IMR-90 (cell line): ENCODE measurements at regions not wholly inside any gene's neighbourhood (a gene's known extent, or its start where the extent isn't known, plus 50 kb on each side); places are given as distances from the start of the nearest gene placed in this dataset.

ENCODE experiments used
- ATAC-seq: fragments of 200-7000 bp; cut with Tn5 transposase; 2 replicates; pipeline ENCODE4 v1.9.1; 2020; ENCODE audit warnings: low read depth, mild to moderate bottlenecking, moderate library complexity
- BruUV-seq: library from RNA; stranded (reverse); fragments of 400-500 nt; replicated peaks from 2 replicates; lab custom pipeline; 2021; lab: Mats Ljungman, UMichigan
- CTCF ChIA-PET: fragments of 300-600 bp; formaldehyde crosslinking; extraction: SDS; loops from one replicate; lab custom pipeline; 2021; ENCODE audit warnings: antibody characterized with exemption; lab: Yijun Ruan, JAX
- POLR2A ChIA-PET: fragments of 300-600 bp; sonication (Branson Sonifier 250); formaldehyde crosslinking; loops from one replicate; lab custom pipeline; 2022; ENCODE audit warnings: antibody characterized with exemption; ENCODE audit not compliant: unreplicated experiment; lab: Charles Lee
- DNase-seq: peaks from one replicate; pipeline ENCODE4 v3.0.0; 2013
- H2AFZ ChIP-seq: replicated peaks from 2 replicates; pipeline ENCODE3; 2013; ENCODE audit warnings: low read length, mild to moderate bottlenecking; ENCODE audit not compliant: poor library complexity
- H2AK5ac ChIP-seq: 2 replicates; pipeline ENCODE4 v1.6.1; 2013; ENCODE audit warnings: low read depth, low read length, inconsistent platforms
- H2AK9ac ChIP-seq: replicated peaks from 2 replicates; pipeline ENCODE3; 2013; ENCODE audit warnings: mild to moderate bottlenecking, low read depth, low read length, moderate library complexity; ENCODE audit not compliant: poor library complexity
- H2BK120ac ChIP-seq: 2 replicates; pipeline ENCODE4 v1.6.1; 2013; ENCODE audit warnings: low read depth, low read length, inconsistent platforms
- H2BK15ac ChIP-seq: 3 replicates; pipeline ENCODE4 v1.6.1; 2013; ENCODE audit warnings: low read depth, low read length, inconsistent platforms
- H2BK20ac ChIP-seq: 2 replicates; pipeline ENCODE4 v1.6.1; 2013; ENCODE audit warnings: low read depth, mild to moderate bottlenecking, inconsistent platforms, low read length, moderate library complexity
- H2BK5ac ChIP-seq: 2 replicates; pipeline ENCODE4 v1.6.1; 2013; ENCODE audit warnings: mild to moderate bottlenecking, low read depth, low read length, inconsistent platforms; ENCODE audit not compliant: poor library complexity, severe bottlenecking
- H3K14ac ChIP-seq: replicated peaks from 2 replicates; pipeline ENCODE4 v1.6.1; 2013; ENCODE audit warnings: low read depth, low read length, inconsistent platforms
- H3K18ac ChIP-seq: 2 replicates; pipeline ENCODE4 v1.6.1; 2013; ENCODE audit warnings: low read depth, low read length, control low read depth
- H3K23ac ChIP-seq: 2 replicates; pipeline ENCODE4 v1.6.1; 2013; ENCODE audit warnings: low read depth, low read length, inconsistent platforms
- H3K27ac ChIP-seq: 2 replicates; pipeline ENCODE4 v1.5.1; 2013; ENCODE audit warnings: mild to moderate bottlenecking, control low read depth, low read length; ENCODE audit not compliant: insufficient read depth
- H3K27me3 ChIP-seq: 2 replicates; pipeline ENCODE4 v1.6.1; 2013; ENCODE audit warnings: low read length; ENCODE audit not compliant: control insufficient read depth, insufficient read depth
- H3K36me3 ChIP-seq: 2 replicates; pipeline ENCODE4 v1.6.1; 2013; ENCODE audit warnings: low read length, mixed read lengths; ENCODE audit not compliant: control insufficient read depth, insufficient read depth
- H3K4ac ChIP-seq: 2 replicates; pipeline ENCODE4 v1.6.1; 2013; ENCODE audit warnings: low read depth, low read length, inconsistent platforms
- H3K4me1 ChIP-seq: 2 replicates; pipeline ENCODE4 v1.6.1; 2013; ENCODE audit warnings: low read length, mixed read lengths; ENCODE audit not compliant: control insufficient read depth, insufficient read depth
- H3K4me2 ChIP-seq: 2 replicates; pipeline ENCODE4 v1.6.1; 2013; ENCODE audit warnings: low read depth, mild to moderate bottlenecking, control low read depth, low read length, moderate library complexity
- H3K4me3 ChIP-seq: 2 replicates; pipeline ENCODE4 v1.5.1; 2013; ENCODE audit warnings: low read depth, mild to moderate bottlenecking, control low read depth, low read length, moderate library complexity; ENCODE audit not compliant: insufficient read depth
- H3K56ac ChIP-seq: 2 replicates; pipeline ENCODE4 v1.6.1; 2013; ENCODE audit warnings: low read length, inconsistent platforms; ENCODE audit not compliant: insufficient read depth; ENCODE audit errors: extremely low read depth
- H3K79me1 ChIP-seq, 2 experiments: 2 replicates each; pipeline ENCODE4 v1.6.1; 2013; ENCODE audit warnings: low read length in 2 of 2, inconsistent platforms in 1 of 2, low read depth in 1 of 2
- H3K9ac ChIP-seq: 2 replicates; pipeline ENCODE4 v1.6.1; 2013; ENCODE audit warnings: low read depth, low read length, control low read depth
- H3K9me1 ChIP-seq: 2 replicates; pipeline ENCODE4 v1.6.1; 2013; ENCODE audit warnings: low read length, inconsistent platforms; ENCODE audit not compliant: insufficient read depth
- H3K9me3 ChIP-seq: 2 replicates; pipeline ENCODE4 v1.6.1; 2013; ENCODE audit warnings: low read length; ENCODE audit not compliant: control insufficient read depth, insufficient read depth
- H4K20me1 ChIP-seq: 2 replicates; pipeline ENCODE4 v1.6.1; 2013; ENCODE audit warnings: low read length, inconsistent platforms; ENCODE audit not compliant: insufficient read depth
- H4K5ac ChIP-seq: 2 replicates; pipeline ENCODE4 v1.6.1; 2013; ENCODE audit warnings: mild to moderate bottlenecking, low read depth, low read length, control low read depth
- H4K8ac ChIP-seq, 2 experiments: 2 replicates each; pipeline ENCODE4 v1.6.1; 2013; ENCODE audit warnings: low read depth in 2 of 2, low read length in 2 of 2, control low read depth in 1 of 2, inconsistent platforms in 1 of 2
- H4K91ac ChIP-seq: 2 replicates; pipeline ENCODE4 v1.6.1; 2013; ENCODE audit warnings: low read depth, low read length, inconsistent platforms; ENCODE audit not compliant: insufficient read depth
- BHLHE40 ChIP-seq: fragments of 150-350 bp; IDR thresholded peaks from 2 replicates; pipeline ENCODE4 v1.6.1; 2016; ENCODE audit warnings: mild to moderate bottlenecking, low read depth, low read length
- CEBPB ChIP-seq: IDR thresholded peaks from 2 replicates; pipeline ENCODE4 v1.6.1; 2012; ENCODE audit warnings: low read depth, low read length, improper control_type of control experiment
- CHD1 ChIP-seq: IDR thresholded peaks from 2 replicates; pipeline ENCODE4 v1.6.1; 2012; ENCODE audit warnings: low read depth, low read length, improper control_type of control experiment
- FOS ChIP-seq: fragments of 150-350 bp; IDR thresholded peaks from 2 replicates; pipeline ENCODE4 v1.6.1; 2016; ENCODE audit warnings: low read depth, low read length
- MAZ ChIP-seq: IDR thresholded peaks from 2 replicates; pipeline ENCODE4 v1.6.1; 2012; ENCODE audit warnings: low read depth, mild to moderate bottlenecking, low read length, improper control_type of control experiment, moderate library complexity, borderline replicate concordance
- MXI1 ChIP-seq: IDR thresholded peaks from 2 replicates; pipeline ENCODE4 v1.6.1; 2012; ENCODE audit warnings: low read depth, mild to moderate bottlenecking, low read length, moderate library complexity, borderline replicate concordance
- NFE2L2 ChIP-seq: fragments of 150-350 bp; IDR thresholded peaks from 2 replicates; pipeline ENCODE4 v1.6.1; 2016; ENCODE audit warnings: low read depth, mild to moderate bottlenecking, low read length
- RAD21 ChIP-seq: IDR thresholded peaks from 2 replicates; pipeline ENCODE4 v1.6.1; 2012; ENCODE audit warnings: low read length, improper control_type of control experiment
- SMC3 ChIP-seq: fragments of 150-350 bp; IDR thresholded peaks from 2 replicates; pipeline ENCODE4 v1.6.1; 2016; ENCODE audit warnings: low read depth, mild to moderate bottlenecking, antibody characterized with exemption, low read length, moderate library complexity
- WGBS, 2 experiments: methylation state at CpG; one replicate each; pipeline versions ENCODE4 v1.1.5 to v1.1.7; 2013; ENCODE audit warnings: missing lambda C conversion rate in 2 of 2; ENCODE audit not compliant: insufficient read length in 1 of 2; ENCODE audit errors: extremely low coverage in 2 of 2; 5-methylcytosine and 5-hydroxymethylcytosine counted together
- dilution Hi-C: fragments of 300-500 bp; cut with HindIII; formaldehyde crosslinking; loops from one replicate; pipeline ENCODE4 v1.14.3; 2018; ENCODE audit warnings: low sequenced_read_pairs; ENCODE audit not compliant: unreplicated experiment
- in situ Hi-C: fragments of 300-500 bp; cut with MboI; formaldehyde crosslinking; loops from 3 replicates; pipeline ENCODE4 v1.14.3; 2019; ENCODE audit warnings: low sequenced_read_pairs, inconsistent platforms, mixed read lengths
- intact Hi-C: fragments of 100-400 bp; cut with micrococcal nuclease; formaldehyde crosslinking; loops from 2 replicates; pipeline ENCODE4 v1.10.0; 2022
- TF ChIP-seq, protein P1 (sequence below): conservative IDR thresholded peaks from 2 replicates; pipeline ENCODE4 v1.5.1; 2012; ENCODE audit warnings: mild to moderate bottlenecking, low read depth, low read length, improper control_type of control experiment
- TF ChIP-seq, protein P2 (sequence below): fragments of 150-350 bp; IDR thresholded peaks from 2 replicates; pipeline ENCODE4 v1.6.1; 2016; ENCODE audit warnings: low read depth, mild to moderate bottlenecking, low read length, moderate library complexity, borderline replicate concordance

DNA sequence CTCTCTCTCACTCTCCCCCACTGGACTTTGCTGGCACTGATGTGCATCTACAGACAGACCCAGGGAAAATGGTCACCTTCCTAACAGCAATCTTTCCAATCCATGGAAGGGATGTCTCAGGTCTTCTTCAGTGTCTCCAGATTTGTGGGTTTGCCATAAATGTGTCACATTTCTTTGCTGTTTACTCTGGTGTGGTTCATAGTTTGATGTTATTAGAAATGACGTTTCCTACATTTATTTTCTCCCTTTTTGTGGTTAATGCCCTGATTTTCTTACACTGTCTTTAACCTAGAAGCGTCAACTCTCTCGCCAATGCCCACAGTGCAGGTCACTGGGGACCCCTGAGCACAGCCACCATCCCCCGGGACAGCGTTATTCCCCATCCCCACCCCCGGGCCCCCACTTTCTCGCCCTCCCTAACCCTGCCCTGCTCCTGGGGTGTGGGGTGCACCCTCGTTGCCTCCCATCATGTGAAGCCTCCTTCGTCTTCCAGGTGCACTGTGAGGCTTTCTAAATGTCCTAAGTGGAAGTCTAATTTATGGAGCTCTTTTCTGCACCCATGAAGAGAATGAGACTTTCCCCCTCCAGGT is 86.5 kb downstream of the YTHDF1 start:
- H3K4me3 ChIP-seq = no peak overlapping the region
- in situ Hi-C loops = no loop called here
- no peak overlapping the region for H2BK5ac ChIP-seq
- no peak overlapping the region for H4K5ac ChIP-seq
- no peaks in the 10 kb centered on the region for H3K4me1 ChIP-seq
- DNase-seq (no peak), ATAC-seq (no peak)
- no peak overlapping the region for H3K14ac ChIP-seq
- no peak overlapping the region for H4K91ac ChIP-seq
- H3K36me3 ChIP-seq = no peaks in the 10 kb centered on the region
- TF ChIP-seq, protein P1, sequence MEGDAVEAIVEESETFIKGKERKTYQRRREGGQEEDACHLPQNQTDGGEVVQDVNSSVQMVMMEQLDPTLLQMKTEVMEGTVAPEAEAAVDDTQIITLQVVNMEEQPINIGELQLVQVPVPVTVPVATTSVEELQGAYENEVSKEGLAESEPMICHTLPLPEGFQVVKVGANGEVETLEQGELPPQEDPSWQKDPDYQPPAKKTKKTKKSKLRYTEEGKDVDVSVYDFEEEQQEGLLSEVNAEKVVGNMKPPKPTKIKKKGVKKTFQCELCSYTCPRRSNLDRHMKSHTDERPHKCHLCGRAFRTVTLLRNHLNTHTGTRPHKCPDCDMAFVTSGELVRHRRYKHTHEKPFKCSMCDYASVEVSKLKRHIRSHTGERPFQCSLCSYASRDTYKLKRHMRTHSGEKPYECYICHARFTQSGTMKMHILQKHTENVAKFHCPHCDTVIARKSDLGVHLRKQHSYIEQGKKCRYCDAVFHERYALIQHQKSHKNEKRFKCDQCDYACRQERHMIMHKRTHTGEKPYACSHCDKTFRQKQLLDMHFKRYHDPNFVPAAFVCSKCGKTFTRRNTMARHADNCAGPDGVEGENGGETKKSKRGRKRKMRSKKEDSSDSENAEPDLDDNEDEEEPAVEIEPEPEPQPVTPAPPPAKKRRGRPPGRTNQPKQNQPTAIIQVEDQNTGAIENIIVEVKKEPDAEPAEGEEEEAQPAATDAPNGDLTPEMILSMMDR = no peak
- TF ChIP-seq, protein P2, sequence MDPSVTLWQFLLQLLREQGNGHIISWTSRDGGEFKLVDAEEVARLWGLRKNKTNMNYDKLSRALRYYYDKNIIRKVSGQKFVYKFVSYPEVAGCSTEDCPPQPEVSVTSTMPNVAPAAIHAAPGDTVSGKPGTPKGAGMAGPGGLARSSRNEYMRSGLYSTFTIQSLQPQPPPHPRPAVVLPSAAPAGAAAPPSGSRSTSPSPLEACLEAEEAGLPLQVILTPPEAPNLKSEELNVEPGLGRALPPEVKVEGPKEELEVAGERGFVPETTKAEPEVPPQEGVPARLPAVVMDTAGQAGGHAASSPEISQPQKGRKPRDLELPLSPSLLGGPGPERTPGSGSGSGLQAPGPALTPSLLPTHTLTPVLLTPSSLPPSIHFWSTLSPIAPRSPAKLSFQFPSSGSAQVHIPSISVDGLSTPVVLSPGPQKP = no peak
- TF ChIP-seq RAD21 (no peak), BHLHE40 (no peak), CEBPB (no peak), NFE2L2 (no peak), MXI1 (no peak), SMC3 (no peak), MAZ (no peak), FOS (no peak), CHD1 (no peak)
- H4K20me1 ChIP-seq = no peaks in the 10 kb centered on the region
- no peak overlapping the region for H2AK5ac ChIP-seq
- intact Hi-C loops = no loop called here
- H3K18ac ChIP-seq = no peak overlapping the region
- H3K9ac ChIP-seq = no peak overlapping the region
- ChIA-PET CTCF (no interaction called here), POLR2A (no interaction called here)
- no peak overlapping the region for H2BK15ac ChIP-seq
- no peak overlapping the region for H2BK20ac ChIP-seq
- H3K23ac ChIP-seq = no peak overlapping the region
- H3K9me1 ChIP-seq = no peaks in the 10 kb centered on the region
- BruUV-seq = no TSS peak
- no peak overlapping the region for H3K4me2 ChIP-seq
- no peak overlapping the region for H2AFZ ChIP-seq
- H4K8ac ChIP-seq = no peak overlapping the region
- WGBS, 2 experiments = 73% methylated on average over 2 of the region's 9 CpGs; no CpG with 5 or more reads in 1 of the 2 experiments
- no peak overlapping the region for H2BK120ac ChIP-seq
- H2AK9ac ChIP-seq = no peak overlapping the region
- H3K79me1 ChIP-seq = no peaks in the 10 kb centered on the region
- H3K9me3 ChIP-seq = no peaks in the 10 kb centered on the region
- H3K27me3 ChIP-seq = peaks cover 36% of the 10 kb centered on the region
- no peak overlapping the region for H3K4ac ChIP-seq
- H3K27ac ChIP-seq = no peak overlapping the region
- dilution Hi-C loops = no loop called here
- no peak overlapping the region for H3K56ac ChIP-seq
